OCI-LY1 (cell line): ENCODE measurements at regions not wholly inside any gene's neighbourhood (a gene's known extent, or its start where the extent isn't known, plus 50 kb on each side); places are given as distances from the start of the nearest gene placed in this dataset.

Experiments
- H2AFZ ChIP-seq: fragments of 200-600 bp; sonication (generic), shearing (Covaris generic); 2 replicates; pipeline ENCODE4 v1.6.0; 2014; ENCODE audit warnings: antibody characterized with exemption, mild to moderate bottlenecking, low read length
- H3F3A ChIP-seq: fragments of 200-600 bp; sonication (generic), shearing (Covaris generic); 2 replicates; pipeline ENCODE4 v1.6.0; 2014; ENCODE audit warnings: mild to moderate bottlenecking, antibody characterized with exemption, low read length, moderate library complexity; ENCODE audit not compliant: insufficient read depth
- H3K27ac ChIP-seq: fragments of 200-600 bp; sonication (generic); 2 replicates; pipeline ENCODE4 v1.5.1; 2014; ENCODE audit warnings: low read length, mixed run types, mild to moderate bottlenecking, low read depth; ENCODE audit not compliant: poor library complexity, severe bottlenecking
- H3K27me3 ChIP-seq: fragments of 200-600 bp; sonication (generic); 2 replicates; pipeline ENCODE4 v1.6.0; 2014; ENCODE audit warnings: antibody characterized with exemption, mild to moderate bottlenecking, low read length, moderate library complexity; ENCODE audit not compliant: insufficient read depth
- H3K36me3 ChIP-seq: fragments of 200-600 bp; sonication (generic); 2 replicates; pipeline ENCODE4 v1.6.1; 2014; ENCODE audit warnings: mild to moderate bottlenecking, antibody characterized with exemption, low read length, moderate library complexity, mixed read lengths; ENCODE audit not compliant: insufficient read depth
- H3K4me1 ChIP-seq: fragments of 200-600 bp; sonication (generic); 2 replicates; pipeline ENCODE4 v1.5.1; 2014; ENCODE audit warnings: mild to moderate bottlenecking, low read length, moderate library complexity; ENCODE audit not compliant: insufficient read depth, severe bottlenecking
- H3K4me2 ChIP-seq: fragments of 200-600 bp; sonication (generic), shearing (Covaris generic); 2 replicates; pipeline ENCODE4 v1.6.1; 2014; ENCODE audit warnings: low read length
- H3K4me3 ChIP-seq: fragments of 200-600 bp; sonication (generic); 2 replicates; pipeline ENCODE4 v1.5.1; 2014; ENCODE audit warnings: low read length, low read depth, mild to moderate bottlenecking, mixed read lengths; ENCODE audit not compliant: poor library complexity, severe bottlenecking
- H3K79me2 ChIP-seq: fragments of 200-600 bp; shearing (Covaris generic); 2 replicates; pipeline ENCODE4 v1.6.1; 2016; ENCODE audit warnings: mixed run types, low read length, mixed read lengths; ENCODE audit not compliant: insufficient read depth
- H3K9ac ChIP-seq: fragments of 200-600 bp; sonication (generic), shearing (Covaris generic); 2 replicates; pipeline ENCODE4 v1.6.1; 2014; ENCODE audit warnings: mild to moderate bottlenecking, low read length, mixed read lengths
- H3K9me2 ChIP-seq: fragments of 200-600 bp; sonication (generic), shearing (Covaris generic); 2 replicates; pipeline ENCODE4 v1.6.1; 2014; ENCODE audit warnings: low read depth, mild to moderate bottlenecking, low read length, mixed read lengths
- H3K9me3 ChIP-seq: fragments of 200-600 bp; shearing (Covaris generic); 2 replicates; pipeline ENCODE4 v1.6.1; 2014; ENCODE audit warnings: low read length, mixed read lengths
- H4K20me1 ChIP-seq: fragments of 200-600 bp; sonication (generic), shearing (Covaris generic); 2 replicates; pipeline ENCODE4 v1.6.0; 2016; ENCODE audit warnings: mild to moderate bottlenecking, low read length; ENCODE audit not compliant: insufficient read depth
- EZH2 ChIP-seq: fragments of 200-600 bp; sonication (generic), shearing (Covaris generic); IDR thresholded peaks from 2 replicates; pipeline ENCODE4 v1.8.0; 2017; ENCODE audit warnings: borderline replicate concordance, mixed run types, mild to moderate bottlenecking, antibody characterized with exemption, low read length, moderate library complexity, mixed read lengths
- TF ChIP-seq, protein P1 (sequence below): fragments of 200-600 bp; sonication (generic), shearing (Covaris generic); IDR thresholded peaks from 2 replicates; pipeline ENCODE4 v1.5.1; 2017; ENCODE audit warnings: mild to moderate bottlenecking, antibody characterized with exemption, low read length, moderate library complexity, mixed read lengths

DNA sequence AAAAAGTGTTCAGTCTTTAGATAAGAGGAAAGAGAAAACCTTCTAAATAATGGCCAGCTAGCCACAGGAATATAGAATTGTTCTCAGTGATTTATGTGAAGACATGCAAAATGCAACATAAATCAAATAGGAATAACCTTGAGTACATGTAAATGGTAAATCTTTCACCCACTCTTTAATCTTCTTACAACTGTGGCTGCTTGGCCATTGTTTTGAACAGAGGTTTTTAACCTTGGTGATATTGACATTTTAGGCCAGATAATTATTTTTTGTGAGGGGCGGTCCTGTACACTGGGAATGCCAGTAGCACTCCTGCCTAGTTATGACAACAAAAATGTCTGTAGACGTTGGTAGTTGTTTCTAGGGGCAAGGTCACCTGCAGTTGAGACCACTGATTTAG is 479.9 kb upstream of the NOVA1 start:
- H3K9me3 ChIP-seq: no peaks in the 10 kb centered on the region
- H3K4me1 ChIP-seq: no peaks in the 10 kb centered on the region

DNA sequence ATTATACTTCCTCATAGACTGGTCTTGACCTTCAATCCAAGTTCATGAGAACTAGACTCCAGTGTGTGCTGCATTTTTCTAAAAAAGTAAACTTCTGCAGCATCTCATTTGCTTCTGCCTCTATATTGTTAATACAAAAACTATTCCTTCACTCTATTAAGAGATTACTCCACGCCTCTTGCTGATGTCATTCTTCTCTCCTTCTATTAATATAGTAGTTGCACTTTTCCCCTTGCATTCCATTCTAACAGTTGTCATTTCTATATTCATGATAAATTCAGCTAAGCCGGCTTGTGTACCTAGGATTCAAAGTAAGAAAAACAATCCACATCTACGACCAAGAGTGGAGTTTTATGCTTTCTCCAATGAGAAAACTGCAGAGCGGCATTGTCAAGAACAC is 480.4 kb upstream of the NOVA1 start:
- H2AFZ ChIP-seq: no peak overlapping the region
- no peaks in the 10 kb centered on the region for H3K79me2 ChIP-seq
- H3K4me1 ChIP-seq: no peaks in the 10 kb centered on the region
- H3K9ac ChIP-seq: no peak overlapping the region
- no peak overlapping the region for H3K4me2 ChIP-seq
- no peak overlapping the region for H3K27ac ChIP-seq
- H3K9me2 ChIP-seq: no peaks in the 10 kb centered on the region
- H3K27me3 ChIP-seq: no peaks in the 10 kb centered on the region
- no peak overlapping the region for H3K4me3 ChIP-seq
- TF ChIP-seq EZH2: no peak
- TF ChIP-seq, protein P1, sequence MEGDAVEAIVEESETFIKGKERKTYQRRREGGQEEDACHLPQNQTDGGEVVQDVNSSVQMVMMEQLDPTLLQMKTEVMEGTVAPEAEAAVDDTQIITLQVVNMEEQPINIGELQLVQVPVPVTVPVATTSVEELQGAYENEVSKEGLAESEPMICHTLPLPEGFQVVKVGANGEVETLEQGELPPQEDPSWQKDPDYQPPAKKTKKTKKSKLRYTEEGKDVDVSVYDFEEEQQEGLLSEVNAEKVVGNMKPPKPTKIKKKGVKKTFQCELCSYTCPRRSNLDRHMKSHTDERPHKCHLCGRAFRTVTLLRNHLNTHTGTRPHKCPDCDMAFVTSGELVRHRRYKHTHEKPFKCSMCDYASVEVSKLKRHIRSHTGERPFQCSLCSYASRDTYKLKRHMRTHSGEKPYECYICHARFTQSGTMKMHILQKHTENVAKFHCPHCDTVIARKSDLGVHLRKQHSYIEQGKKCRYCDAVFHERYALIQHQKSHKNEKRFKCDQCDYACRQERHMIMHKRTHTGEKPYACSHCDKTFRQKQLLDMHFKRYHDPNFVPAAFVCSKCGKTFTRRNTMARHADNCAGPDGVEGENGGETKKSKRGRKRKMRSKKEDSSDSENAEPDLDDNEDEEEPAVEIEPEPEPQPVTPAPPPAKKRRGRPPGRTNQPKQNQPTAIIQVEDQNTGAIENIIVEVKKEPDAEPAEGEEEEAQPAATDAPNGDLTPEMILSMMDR: no peak
- H3K9me3 ChIP-seq: no peaks in the 10 kb centered on the region
- H3F3A ChIP-seq: no peaks in the 10 kb centered on the region
- no peaks in the 10 kb centered on the region for H4K20me1 ChIP-seq
- H3K36me3 ChIP-seq: no peaks in the 10 kb centered on the region

More for the DNA sequence above, 479.9 kb upstream of the NOVA1 start:
- Histone ChIP-seq H3K27ac (no peak overlapping the region), H3K79me2 (no peaks in the 10 kb centered on the region), H3K36me3 (no peaks in the 10 kb centered on the region), H4K20me1 (no peaks in the 10 kb centered on the region), H3K4me3 (no peak overlapping the region), H3F3A (no peaks in the 10 kb centered on the region), H2AFZ (no peak overlapping the region), H3K4me2 (no peak overlapping the region), H3K9ac (no peak overlapping the region), H3K27me3 (no peaks in the 10 kb centered on the region), H3K9me2 (no peaks in the 10 kb centered on the region)
- TF ChIP-seq, protein P1: no peak
- no peak for TF ChIP-seq EZH2

DNA sequence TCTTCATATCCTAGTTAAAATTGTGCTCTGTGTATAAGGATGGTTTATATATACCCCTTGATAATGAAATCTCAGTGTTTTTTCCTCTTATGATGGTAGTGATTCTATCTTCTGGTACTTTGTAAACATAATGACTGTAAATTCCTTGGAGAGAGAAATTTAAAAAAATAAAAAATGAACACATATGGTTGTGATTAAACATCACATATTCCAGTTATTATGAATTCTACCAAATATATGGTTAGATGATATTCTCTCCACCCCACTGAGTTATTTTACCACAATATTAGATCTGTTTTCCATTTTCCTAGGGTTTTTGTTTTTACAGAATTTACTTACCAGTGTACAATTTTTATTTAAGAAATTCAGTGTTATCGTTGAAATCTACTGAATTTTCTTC is 481.9 kb upstream of the NOVA1 start:
- no peak overlapping the region for H3K9ac ChIP-seq
- no peaks in the 10 kb centered on the region for H3K9me3 ChIP-seq
- H3K4me1 ChIP-seq: no peaks in the 10 kb centered on the region
- TF ChIP-seq, protein P1: no peak
- no peak for TF ChIP-seq EZH2
- H3K9me2 ChIP-seq: no peaks in the 10 kb centered on the region
- H3K27ac ChIP-seq: no peak overlapping the region
- H3K27me3 ChIP-seq: no peaks in the 10 kb centered on the region
- no peaks in the 10 kb centered on the region for H4K20me1 ChIP-seq
- H3F3A ChIP-seq: no peaks in the 10 kb centered on the region
- no peak overlapping the region for H2AFZ ChIP-seq
- H3K4me2 ChIP-seq: no peak overlapping the region
- no peak overlapping the region for H3K4me3 ChIP-seq
- H3K36me3 ChIP-seq: no peaks in the 10 kb centered on the region
- H3K79me2 ChIP-seq: no peaks in the 10 kb centered on the region
